ENCODE measurements at regions not wholly inside any gene's neighbourhood (a gene's known extent, or its start where the extent isn't known, plus 50 kb on each side); places are given as distances from the start of the nearest gene placed in this dataset.
"Not testable (repeated sequence)": the region's sequence is repeated elsewhere in the genome, so short reads cannot be mapped to it uniquely, and the experiment has no call there.

DNA sequence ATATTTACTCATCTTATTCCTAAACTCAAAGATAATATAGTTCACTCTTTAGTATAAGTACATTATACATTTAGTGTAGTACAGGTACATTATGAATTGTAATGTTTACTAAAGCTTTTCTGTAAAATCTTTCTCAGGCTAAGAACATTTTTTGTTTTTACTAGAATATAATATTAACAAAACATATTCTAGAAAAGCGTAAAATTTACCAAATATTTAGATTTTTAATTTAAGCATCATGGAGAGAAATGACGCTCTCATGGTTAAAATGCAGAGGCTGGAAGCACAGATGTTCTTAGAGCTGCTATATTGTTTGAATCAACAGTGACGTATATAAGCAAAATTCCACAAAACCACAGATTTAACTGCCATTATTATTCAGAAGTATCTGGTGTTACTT is 54.7 kb upstream of the NBPF15 start:
- ATAC-seq, H3K9me3 Mint-ChIP-seq, H3K27me3 Mint-ChIP-seq, H3K4me1 Mint-ChIP-seq, H3K4me3 Mint-ChIP-seq, H3K36me3 Mint-ChIP-seq, DNase-seq, H3K27ac Mint-ChIP-seq, POLR2A ChIA-PET: not testable (repeated sequence)

DNA sequence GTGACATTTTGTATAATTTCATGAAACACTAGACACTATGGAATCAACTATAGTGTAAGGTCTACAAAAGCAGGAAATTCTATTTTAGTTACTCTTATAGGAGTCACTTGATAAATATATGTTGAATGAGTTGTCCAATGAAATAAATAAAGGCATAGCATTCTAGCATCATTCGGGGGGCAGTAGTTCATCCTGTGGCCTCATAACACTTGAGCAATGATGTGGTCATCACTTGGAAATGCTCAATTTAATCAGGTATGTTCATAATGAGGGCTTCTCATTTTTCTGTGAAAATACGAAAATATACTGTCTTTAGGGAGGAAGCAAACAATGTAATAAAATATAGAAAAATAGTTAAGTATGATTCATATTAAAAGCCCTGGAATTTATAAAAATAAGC is 55.4 kb upstream of the NBPF15 start:
- H3K27me3 Mint-ChIP-seq, H3K9me3 Mint-ChIP-seq, H3K4me3 Mint-ChIP-seq, POLR2A ChIA-PET, ATAC-seq, H3K36me3 Mint-ChIP-seq, DNase-seq, H3K27ac Mint-ChIP-seq: not testable (repeated sequence)
- H3K4me1 Mint-ChIP-seq, result peaks cover 1 to 13% (median 8%) of the 10 kb centered on the region in 4 donors

DNA sequence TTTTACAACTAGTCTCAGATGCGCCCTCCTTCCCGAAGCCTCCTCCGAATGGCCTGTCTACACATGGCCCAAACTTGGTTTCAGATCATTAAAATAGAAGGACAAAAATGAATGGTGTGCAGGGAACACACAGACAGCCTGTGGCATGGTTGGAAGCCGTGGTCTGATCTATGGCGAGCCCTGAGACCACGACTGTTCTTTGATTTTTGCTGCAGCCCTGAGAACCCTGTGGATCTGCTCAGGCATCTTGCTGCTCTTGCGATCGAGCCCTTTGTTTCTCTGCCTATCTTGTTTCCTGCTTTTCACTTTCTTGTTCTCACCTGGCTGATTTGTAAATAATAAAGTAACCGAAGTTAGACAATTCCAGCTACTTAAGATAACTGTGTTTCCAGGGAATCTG is 57.0 kb upstream of the NBPF15 start:
- DNase-seq, POLR2A ChIA-PET, H3K27me3 Mint-ChIP-seq, ATAC-seq, H3K36me3 Mint-ChIP-seq, H3K9me3 Mint-ChIP-seq: not testable (repeated sequence)
- peak overlapping the region in 3 of 10 donors; percentile 22 to 46 (median 33) for H3K4me3 Mint-ChIP-seq
- H3K27ac Mint-ChIP-seq, result peak overlapping the region in 7 of 10 donors; percentile 14 to 85 (median 75)
- H3K4me1 Mint-ChIP-seq, result peaks cover 1 to 13% (median 8%) of the 10 kb centered on the region in 4 donors

DNA sequence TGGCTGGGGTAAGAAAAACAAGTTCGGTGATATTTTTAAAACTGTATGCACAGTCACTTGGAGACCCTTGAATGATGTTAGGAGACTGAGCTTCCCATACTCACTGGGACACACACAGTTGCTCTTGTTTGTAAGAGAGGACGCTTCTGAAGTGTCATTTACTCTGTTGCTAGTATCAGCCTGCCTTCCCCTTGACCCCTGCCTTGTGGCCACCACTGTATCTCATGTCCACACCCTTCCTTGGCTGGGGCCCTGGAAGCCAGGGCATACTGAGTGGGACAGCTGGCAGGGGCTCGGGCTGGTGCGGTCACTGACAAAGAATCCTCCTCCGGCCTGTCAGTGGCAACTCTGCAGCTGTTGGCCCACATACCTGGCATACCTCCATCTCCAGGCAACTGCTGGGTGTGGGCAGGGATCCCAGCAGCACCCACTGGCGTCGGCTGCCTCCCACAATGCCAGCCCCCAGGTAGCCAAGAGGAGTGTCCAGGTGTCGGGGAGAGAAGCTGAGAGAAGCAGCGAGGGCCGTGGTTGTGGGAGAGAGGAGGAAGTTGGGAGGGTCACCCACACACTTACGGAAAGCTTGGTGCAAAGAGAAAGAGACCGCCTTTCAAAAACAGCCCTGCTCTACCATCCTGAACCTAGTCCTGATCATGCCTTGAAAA is 58.2 kb upstream of the NBPF15 start:
- ATAC-seq, H3K9me3 Mint-ChIP-seq, H3K27ac Mint-ChIP-seq, DNase-seq, H3K36me3 Mint-ChIP-seq, POLR2A ChIA-PET, H3K27me3 Mint-ChIP-seq: not testable (repeated sequence)
- peaks cover 1 to 13% (median 11%) of the 10 kb centered on the region in 4 donors for H3K4me1 Mint-ChIP-seq
- H3K4me3 Mint-ChIP-seq, result peak overlapping the region in 1 of 10 donors; percentile 31

DNA sequence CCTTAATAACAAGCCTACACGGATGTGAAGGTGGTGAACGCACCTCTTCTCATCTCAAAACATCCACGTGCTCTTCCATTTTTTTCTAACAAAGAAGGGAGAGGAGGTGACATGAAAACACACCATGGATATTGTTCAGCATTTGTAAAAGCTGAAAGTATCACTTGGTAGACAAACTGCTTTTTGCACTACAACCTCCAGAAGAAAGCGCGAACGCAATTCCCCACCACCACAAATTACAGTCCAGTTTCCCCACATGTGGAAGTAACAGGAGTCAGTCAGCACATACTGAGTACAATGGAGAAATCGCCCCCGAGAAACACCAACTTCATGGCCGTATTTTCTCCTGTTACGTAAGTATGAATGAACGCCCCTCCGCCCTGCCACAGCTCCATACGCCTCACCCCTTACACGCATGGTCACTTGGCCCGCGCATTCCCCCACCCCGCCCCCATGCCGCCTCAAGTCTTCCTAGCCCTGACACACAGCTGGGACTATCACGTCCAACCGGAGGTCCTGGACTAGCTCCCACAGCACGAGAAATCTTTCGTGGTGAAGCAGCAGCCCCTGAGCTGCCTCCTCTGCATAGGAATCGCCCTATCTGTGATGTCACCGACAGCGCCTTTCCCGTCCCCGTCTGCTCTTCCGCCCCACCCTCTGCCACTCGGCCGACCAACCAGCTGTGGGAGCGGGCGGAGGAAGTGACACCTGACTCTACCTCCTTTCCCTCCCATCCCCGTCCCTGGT is 62.4 kb upstream of the NBPF15 start:
- H3K4me3 Mint-ChIP-seq, result peak overlapping the region; percentile 74 to 92 (median 84)
- not testable (repeated sequence) for H3K4me1 Mint-ChIP-seq
- H3K27ac Mint-ChIP-seq, result peak overlapping the region; percentile 96 to 100 (median 99)

DNA sequence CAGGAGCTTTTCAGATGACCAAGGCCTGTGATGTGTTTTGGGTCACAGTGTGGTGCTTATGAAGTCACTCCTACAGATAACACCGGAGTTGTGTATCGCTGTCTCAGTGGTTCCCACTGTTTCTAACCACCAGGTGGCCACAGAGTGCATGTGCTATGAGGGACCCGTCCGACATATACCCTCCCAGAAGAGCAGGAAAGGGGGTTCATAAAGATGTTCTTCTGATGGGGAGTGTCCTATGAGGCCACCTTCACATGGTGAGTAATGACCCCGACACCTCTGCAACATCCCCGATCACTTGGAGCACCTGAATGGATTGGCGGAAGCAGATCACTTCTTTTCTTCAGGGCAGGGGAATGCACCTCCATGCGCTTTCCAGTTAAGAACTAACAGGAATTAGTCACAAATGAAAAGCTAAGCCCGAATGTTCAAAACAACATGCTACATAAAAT is 60.5 kb upstream of the PPIAL4F start:
- Mint-ChIP-seq H3K4me1 (peaks cover 7 to 31% (median 24%) of the 10 kb centered on the region in 4 donors), H3K4me3 (peak overlapping the region in 5 of 10 donors; percentile 27 to 67 (median 48)), H3K27ac (peak overlapping the region in 9 of 10 donors; percentile 47 to 93 (median 88))
- H3K27me3 Mint-ChIP-seq, H3K9me3 Mint-ChIP-seq, H3K36me3 Mint-ChIP-seq, POLR2A ChIA-PET: not testable (repeated sequence)
- DNase-seq (peak in 3 of 10 donors; percentile 17 to 44 (median 32)), ATAC-seq (peak; percentile 62 to 66)

More for the DNA sequence above, 62.4 kb upstream of the NBPF15 start:
- H3K9me3 Mint-ChIP-seq, H3K27me3 Mint-ChIP-seq, H3K36me3 Mint-ChIP-seq: not testable (repeated sequence)
- ATAC-seq (peak; percentile 84 to 86), DNase-seq (peak; percentile 17 to 71 (median 54))
- POLR2A ChIA-PET, result interaction anchor here (0.6 to 0.7 kb wide), 2 partner anchors 10 to 1526 kb away, joined by 3 to 4 read pairs; no protein-coding TSS in a partner anchor

DNA sequence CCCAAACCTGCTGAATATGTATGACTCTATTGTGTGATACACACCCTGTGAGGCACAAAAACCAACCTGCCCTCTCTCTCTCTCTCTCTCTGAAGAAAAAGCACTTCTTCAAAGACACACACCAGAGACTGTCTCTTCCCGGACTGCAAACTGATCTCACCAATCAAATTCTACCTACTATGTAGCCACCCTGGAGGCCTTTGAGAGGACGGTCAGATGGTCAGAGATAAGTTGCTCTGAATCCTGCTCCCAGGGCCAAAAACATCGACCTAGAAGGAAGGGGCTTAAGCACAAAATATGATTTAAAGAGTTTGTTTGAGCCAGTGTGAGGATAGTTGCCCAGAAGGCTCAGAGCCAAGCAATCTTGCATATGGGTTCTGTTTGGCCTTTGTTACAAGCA is 59.2 kb upstream of the PPIAL4F start:
- POLR2A ChIA-PET, result not testable (repeated sequence)

DNA sequence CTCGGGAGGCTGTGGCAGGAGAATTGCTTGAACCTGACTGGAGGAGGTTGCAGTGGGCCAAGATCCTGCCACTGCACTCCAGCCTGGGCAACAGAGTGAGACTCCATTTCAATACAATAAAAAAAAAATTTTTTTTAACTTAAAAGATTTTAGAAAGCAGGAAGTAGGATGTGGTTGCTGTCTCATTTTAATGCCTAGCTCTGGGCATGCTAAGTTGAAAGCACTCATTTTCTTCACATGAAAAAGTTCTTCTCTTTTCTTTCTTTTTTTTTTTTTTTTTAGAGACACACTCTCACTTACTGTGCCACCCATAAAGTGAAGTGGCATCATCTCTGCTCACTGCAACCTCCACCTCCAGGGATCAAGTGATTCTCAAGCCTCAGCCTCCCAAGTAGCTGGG is 58.4 kb upstream of the PPIAL4F start:
- not testable (repeated sequence) for H3K27me3 Mint-ChIP-seq

More for the DNA sequence above, 59.2 kb upstream of the PPIAL4F start:
- not testable (repeated sequence) for ATAC-seq, DNase-seq, H3K27me3 Mint-ChIP-seq, H3K36me3 Mint-ChIP-seq, H3K9me3 Mint-ChIP-seq
- Mint-ChIP-seq H3K4me1 (peaks cover 7 to 31% (median 24%) of the 10 kb centered on the region in 4 donors), H3K4me3 (peak overlapping the region in 6 of 10 donors; percentile 11 to 59 (median 26)), H3K27ac (peak overlapping the region in 8 of 10 donors; percentile 63 to 89 (median 83))

DNA sequence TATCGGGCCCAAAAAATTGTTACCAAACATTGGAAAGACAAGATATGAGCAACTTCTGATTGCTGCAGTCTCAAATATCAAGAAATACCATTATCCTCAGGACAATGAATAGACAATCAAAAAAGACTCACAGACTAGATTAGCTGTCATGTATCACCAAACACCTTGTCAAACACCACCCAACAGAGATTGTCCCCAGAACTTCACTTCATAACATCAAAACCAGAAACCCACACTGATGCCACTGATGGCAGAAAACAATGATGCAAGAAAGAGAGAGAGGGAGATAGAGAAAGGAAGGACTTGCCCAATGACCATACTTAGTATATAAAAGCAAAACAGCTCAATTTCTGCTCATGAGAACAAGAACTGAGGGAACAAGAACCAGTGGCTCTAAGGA is 56.0 kb upstream of the PPIAL4F start:
- DNase-seq, ATAC-seq, H3K27me3 Mint-ChIP-seq, H3K9me3 Mint-ChIP-seq, POLR2A ChIA-PET, H3K36me3 Mint-ChIP-seq: not testable (repeated sequence)
- peaks cover 7 to 34% (median 29%) of the 10 kb centered on the region in 4 donors for H3K4me1 Mint-ChIP-seq
- H3K27ac Mint-ChIP-seq, result peak overlapping the region in 4 of 10 donors; percentile 16 to 57 (median 40)
- peak overlapping the region in 3 of 10 donors; percentile 25 to 53 (median 47) for H3K4me3 Mint-ChIP-seq

More for the DNA sequence above, 58.4 kb upstream of the PPIAL4F start:
- Mint-ChIP-seq H3K4me1 (peaks cover 7 to 31% (median 26%) of the 10 kb centered on the region in 4 donors), H3K4me3 (peak overlapping the region in 3 of 10 donors; percentile 44 to 72 (median 50)), H3K27ac (peak overlapping the region in 7 of 10 donors; percentile 25 to 88 (median 69))
- POLR2A ChIA-PET, result interaction anchor here (0.7 to 1.0 kb wide), 4 partner anchors 10 to 1500 kb away, joined by 3 to 16 read pairs (median 4); no protein-coding TSS in a partner anchor
- DNase-seq, result peak in 3 of 10 donors; percentile 38 to 62 (median 44)
- not testable (repeated sequence) for H3K9me3 Mint-ChIP-seq, H3K36me3 Mint-ChIP-seq
- ATAC-seq, result peak; percentile 84 to 86

DNA sequence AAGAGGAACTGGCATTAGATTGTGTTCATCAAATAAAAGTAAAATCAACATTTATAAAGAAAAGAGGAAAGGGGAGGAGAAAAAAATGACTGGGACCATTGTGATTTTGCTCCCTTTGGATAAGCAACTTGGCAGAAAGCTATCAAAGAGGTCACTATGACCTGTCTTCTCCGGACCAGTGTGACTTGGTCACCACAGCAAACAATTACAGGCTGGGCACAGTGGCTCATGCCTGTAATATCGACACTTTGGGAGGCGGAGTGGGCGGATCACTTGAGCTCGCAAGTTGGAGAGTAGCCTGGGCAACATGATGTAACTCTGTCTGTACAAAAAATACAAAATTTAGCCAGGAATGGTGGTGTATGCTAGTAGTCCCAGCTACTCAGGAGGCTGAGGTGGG is 55.5 kb upstream of the PPIAL4F start:
- DNase-seq, H3K36me3 Mint-ChIP-seq, POLR2A ChIA-PET, ATAC-seq, H3K9me3 Mint-ChIP-seq, H3K27ac Mint-ChIP-seq, H3K27me3 Mint-ChIP-seq, H3K4me3 Mint-ChIP-seq: not testable (repeated sequence)
- peaks cover 7 to 31% (median 24%) of the 10 kb centered on the region in 4 donors for H3K4me1 Mint-ChIP-seq

DNA sequence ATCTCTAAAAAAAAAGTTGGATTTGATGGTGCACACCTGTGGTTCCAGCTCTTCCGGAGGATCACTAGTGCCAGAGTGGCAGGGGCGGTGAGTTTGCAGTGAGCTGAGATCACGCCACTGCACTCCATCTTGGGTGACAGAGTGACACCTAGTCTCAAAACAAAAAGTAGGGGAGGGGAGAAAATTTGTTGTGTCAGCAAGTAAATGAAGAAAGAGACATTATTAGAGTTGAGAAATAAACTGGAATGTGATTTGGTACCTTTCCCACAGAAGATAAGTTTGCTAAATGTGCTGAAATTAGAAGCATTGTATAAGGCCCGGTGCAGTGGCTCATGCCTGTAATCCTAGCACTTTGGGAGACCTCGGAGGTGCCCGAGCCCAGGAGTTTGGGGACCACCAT is 54.0 kb upstream of the PPIAL4F start:
- H3K27me3 Mint-ChIP-seq, POLR2A ChIA-PET: not testable (repeated sequence)
- H3K27ac Mint-ChIP-seq, result peak overlapping the region in 2 of 10 donors; percentile 37 to 40

DNA sequence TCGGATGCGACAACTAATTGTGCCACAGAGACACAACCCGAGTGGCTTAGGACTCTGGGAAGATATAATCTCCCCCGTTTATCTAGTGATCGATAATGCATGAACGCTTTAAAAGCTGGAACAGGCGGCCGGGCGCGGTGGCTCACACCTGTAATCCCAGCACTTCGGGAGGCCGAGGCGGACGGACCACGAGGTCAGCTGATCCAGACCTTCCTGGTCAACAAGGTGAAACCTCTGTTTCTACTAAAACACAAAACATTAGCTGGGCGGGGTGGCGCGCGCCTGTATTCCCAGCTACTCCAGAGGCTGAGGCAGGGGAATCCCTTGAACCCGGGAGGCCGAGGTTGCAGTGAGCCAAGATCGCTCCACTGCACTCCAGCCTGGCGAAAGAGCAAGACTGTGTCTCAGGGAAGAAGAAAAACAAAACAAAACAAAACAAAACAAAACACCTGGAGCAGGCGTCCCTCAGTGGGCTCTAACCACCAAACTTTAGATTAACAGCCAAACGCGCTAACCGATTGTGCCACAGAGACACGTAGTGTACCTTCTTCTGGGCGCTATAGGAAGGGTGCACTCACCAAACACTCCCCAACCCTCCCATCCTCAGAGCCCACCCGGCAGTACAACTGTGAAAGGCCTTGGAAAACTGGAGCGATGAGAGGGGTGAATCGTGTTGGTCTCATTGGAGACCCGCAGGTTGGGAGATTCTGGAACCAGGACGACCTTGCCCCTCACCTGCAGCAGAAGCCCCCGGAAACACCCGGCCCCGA is 53.3 kb upstream of the PPIAL4F start:
- Mint-ChIP-seq H3K4me3 (peak overlapping the region in 6 of 10 donors; percentile 16 to 77 (median 46)), H3K4me1 (peaks cover 2 to 18% (median 9%) of the 10 kb centered on the region in 4 donors), H3K27ac (peak overlapping the region in 3 of 10 donors; percentile 57 to 72 (median 69))
- H3K27me3 Mint-ChIP-seq, DNase-seq, POLR2A ChIA-PET, H3K9me3 Mint-ChIP-seq, H3K36me3 Mint-ChIP-seq: not testable (repeated sequence)
- peak in 1 of 2 donors; percentile 50 for ATAC-seq

More for the DNA sequence above, 54.0 kb upstream of the PPIAL4F start:
- not testable (repeated sequence) for H3K9me3 Mint-ChIP-seq, ATAC-seq, DNase-seq, H3K36me3 Mint-ChIP-seq
- H3K4me3 Mint-ChIP-seq, result peak overlapping the region in 1 of 10 donors; percentile 11
- H3K4me1 Mint-ChIP-seq, result peaks cover 2 to 18% (median 9%) of the 10 kb centered on the region in 4 donors
